ENCODE measurements at regions not wholly inside any gene's neighbourhood (a gene's known extent, or its start where the extent isn't known, plus 50 kb on each side); places are given as distances from the start of the nearest gene placed in this dataset.

GRCh38 chr6:67538032-67538431, 1097.0 kb upstream of the ADGRB3 start:
- TF ChIP-seq CTCF (IDR thresholded peaks at IDR 0.05; ENCODE audit: borderline replicate concordance, extremely low read depth, low read length, poor library complexity, severe bottlenecking) (no peak), EZH2 (IDR thresholded peaks at IDR 0.05; ENCODE audit: borderline replicate concordance, low read depth, low read length, severe bottlenecking) (no peak)
